NCI-H82 treated with DMSO at 0.1 percent for 48 hours (cell line): ENCODE measurements at regions not wholly inside any gene's neighbourhood (a gene's known extent, or its start where the extent isn't known, plus 50 kb on each side); places are given as distances from the start of the nearest gene placed in this dataset.

Experiments
- DNase-seq: peaks from one replicate; lab custom pipeline; 2025; ENCODE audit not compliant: unreplicated experiment; lab: John Stamatoyannopoulos, UW

DNA sequence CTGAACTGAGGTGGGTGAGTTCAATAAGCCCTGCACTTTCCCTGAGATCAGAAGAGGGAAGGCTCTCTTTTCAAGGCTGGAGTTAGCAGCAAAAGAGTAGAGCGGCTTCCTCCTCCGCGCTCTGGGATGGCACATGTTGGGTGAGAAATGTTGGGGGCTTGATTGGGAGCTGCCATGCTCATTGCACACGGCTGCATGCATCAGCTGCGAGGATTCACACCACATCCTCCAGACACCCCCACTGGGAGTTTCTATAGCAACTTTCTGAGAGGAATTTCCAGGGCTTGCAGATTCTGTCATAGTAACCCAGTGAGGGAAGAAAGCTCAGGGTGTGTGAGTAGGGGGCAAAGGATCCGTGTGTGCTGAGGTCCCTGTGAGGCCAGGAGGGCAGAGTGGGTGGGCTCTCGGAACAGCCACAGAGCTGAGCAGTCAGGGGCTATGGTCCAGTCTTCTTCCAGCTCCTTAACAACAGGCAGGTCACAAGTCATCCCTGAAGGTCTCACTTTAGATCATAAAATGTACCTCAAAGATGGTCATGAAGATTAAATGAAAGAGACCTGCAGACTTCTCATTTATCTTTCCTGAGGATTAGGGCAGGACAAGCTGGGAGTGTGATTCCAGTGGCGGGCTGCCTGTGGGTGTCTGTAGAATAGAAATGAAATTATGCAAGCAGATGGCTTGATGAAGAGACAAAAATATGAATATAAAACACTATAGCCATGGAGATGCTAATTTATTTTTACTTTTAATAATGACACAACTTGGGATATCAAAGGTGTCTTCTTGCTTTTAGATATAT lies 75.7 kb upstream of the CHRNA7 start:
- no peak for DNase-seq

DNA sequence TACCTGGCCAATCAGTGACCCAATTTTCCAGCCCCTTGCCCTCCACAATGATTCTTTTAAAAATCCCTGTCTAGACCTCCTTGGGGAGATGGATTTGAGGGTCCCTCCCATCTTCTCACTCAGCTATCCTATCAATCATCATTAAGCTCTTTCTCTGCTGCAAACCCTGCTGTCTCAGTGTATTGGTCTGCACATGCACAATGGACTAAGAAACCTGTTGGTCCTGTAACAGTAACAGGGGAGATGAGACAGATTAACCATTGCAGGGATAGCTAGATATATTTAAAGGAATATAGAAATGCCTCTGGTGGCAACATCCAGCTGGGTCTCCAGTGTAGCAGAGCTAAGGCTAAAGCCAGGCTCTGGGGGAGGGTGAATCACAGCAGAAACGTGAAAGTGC lies 74.6 kb upstream of the CHRNA7 start:
- DNase-seq = no peak

DNA sequence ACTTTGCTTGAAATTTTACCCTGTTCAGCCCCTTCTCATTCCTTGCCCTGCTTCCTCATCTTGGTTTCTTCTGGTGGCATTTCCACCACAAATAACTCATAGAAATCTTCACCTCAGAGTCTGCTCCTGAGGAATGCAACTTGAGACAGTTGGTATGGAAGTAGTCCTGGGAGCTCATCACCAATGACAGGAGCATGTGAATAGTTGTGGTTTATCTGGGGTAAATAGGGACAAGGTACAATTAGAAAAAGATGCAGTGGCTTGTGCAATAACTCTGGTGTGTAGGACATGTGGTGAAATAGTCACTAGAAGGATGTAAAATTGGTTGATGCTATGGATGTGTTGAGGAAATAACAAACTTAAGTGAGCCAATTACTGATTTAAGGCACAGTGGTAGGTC lies 72.7 kb upstream of the CHRNA7 start:
- no peak for DNase-seq

DNA sequence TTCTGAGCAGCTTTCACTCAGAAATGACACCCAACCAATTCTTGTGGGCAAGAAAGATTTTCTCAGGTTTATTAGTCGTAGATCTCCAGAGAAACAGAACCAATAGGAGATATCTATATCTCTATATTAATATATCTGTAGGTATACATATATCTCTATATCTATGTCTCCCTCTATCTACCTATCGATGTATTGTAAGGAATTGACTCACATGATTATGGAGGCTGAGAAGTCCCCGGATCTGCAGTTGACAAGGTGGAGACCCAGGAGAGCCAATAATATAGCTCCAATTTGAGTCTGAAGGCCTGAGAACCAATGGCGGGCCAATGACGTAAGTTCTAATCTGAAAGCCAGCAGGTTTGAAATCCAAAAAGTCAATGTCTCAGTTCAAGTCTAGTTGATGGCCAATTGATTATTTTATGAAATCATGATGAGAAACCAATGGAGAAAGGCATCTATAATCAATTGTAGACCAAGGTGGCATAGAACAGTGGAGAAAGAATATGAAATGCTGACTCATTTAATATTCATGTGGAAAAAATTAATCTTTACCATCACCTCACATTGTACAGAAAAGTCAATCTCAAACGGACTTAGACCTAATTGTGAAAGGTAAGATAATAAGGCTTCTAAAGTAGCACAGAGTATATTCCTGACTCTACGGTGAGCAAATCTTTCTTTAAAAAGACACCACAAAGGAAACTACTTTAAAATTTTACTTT lies 65.6 kb upstream of the CHRNA7 start:
- DNase-seq = no peak

DNA sequence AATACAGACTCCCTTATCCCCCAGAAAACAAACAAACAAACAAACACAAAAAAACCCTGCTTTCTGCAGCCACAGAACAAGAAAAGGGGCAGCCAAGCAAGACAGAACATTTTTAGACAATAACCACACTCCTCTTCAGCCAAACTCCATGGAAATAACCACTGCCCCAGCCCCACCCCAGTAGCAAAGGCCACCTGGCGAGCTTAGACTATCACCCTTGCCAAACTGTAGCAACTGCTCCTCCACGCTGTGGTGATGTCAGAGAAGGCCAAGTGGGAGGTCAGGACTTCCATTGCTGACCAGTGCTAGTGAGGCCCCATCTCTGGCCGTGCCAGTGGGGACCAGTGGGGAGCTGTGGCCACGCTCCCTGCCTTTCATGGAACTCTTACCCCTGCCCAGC lies 60.3 kb upstream of the CHRNA7 start:
- no peak for DNase-seq

DNA sequence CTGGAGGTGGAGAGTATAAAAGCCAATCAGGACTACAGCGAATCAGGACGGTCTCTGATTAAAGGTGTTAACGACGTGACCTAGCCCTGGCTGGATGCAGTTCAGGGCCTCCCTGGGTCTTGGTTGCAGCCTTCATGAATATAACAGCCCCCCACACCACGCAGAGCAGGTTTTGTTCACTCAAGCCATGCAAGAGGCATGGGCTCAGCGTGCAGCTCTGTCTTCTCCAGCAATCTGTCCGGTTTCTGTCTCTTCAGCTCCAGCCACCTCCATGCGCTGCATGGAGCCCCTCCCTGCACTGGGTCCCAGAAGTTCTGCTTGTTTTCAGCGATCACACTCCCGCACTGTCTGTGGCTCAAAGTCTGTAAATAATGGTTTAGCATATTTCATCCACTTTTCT lies 57.1 kb upstream of the CHRNA7 start:
- DNase-seq = no peak

DNA sequence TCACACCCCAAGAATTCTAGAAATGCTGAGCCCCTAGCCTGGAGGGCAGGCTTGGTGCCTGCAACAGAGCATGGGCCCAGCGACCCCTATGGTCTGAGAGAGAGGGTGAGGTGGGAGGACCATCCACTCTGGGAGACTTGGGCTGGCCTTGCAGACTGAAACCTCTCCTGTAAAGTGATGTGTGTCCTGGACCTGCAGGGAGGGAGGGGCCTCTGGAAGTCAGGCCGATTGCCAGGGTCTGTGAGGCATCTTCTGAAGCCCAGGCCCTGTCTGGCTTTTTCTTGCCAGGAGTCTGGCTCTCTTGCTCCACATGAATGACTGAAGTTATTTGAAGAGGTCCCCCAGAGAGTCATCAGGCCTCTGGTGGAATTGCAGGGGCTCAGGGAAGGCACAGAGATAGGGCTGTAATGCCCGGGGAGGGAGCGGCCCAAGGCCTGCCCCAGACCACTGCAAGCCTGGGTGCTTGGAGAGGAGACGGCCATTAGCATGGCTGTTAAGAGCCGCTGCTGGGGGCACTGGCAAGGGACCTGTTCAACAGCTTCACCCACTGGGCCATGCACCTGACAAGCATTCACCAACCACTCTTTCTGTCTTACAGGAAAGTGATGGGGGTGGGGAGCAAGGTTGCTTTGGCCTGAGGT lies 56.0 kb upstream of the CHRNA7 start:
- no peak for DNase-seq

DNA sequence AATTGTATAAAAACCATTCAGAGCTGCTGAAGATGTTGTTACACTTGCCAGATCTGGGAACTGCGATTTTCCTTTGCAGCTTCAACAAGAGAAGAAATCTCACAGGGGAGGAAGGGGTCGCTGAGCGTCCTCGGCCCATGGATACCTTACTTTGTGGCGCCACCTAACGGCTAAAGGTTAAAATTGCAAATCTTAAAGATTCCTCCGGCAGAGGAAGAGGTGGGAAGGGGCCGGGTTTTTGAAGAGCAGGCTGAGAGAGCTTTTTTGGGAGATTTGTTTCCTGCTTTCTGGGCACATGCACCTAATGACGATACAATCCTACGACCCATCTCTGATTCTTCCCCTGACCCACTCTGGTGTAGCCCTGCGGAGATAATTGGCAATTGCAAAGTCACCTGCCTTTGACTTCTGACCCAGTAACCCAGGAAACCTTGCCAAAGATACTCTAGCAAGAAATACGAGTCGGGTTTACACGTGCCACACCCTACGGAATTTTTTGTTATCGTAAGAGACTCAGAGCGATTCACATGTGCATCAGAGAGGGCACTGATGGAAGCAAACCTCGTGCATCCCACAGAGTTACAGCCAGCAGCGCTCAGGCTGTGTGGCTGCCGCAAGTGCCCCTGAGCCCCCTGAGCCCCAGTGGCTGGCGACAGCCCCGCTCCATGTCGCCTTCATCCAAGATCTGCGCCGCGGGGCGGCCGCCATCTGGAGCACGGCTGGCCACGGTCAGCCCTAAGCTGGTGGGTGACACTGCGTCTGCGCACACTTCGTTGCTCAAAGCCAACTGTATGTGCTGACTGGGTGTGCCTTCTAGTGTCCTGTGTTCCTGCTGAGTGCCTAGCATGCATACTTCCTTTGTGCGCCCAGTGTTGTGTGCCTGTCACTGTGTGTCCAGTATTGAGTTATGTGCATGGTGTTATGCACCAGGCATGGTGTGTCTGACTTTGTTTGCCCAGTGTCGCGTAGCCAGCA lies 55.2 kb upstream of the CHRNA7 start:
- DNase-seq = peak; percentile 71

DNA sequence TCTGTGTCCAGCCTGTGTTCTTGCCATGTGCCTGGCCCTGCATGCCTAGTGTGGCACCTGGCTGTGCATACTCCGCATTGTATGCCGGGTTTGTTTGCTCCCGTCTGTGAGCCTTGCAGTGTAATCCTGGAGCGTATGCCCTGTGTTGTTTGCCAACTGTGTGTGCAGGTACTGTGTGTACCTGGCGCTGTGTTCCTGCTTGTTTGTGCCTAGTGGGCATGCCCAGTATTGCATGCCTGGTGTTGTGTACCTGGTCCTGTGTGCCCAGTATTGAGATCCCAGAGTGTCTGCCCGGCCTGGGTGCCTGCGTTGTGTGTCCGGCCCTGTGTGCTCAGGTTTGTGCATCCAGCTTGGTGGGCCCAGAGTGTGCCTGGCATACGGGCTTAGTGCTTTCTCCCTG lies 54.5 kb upstream of the CHRNA7 start:
- DNase-seq = no peak

DNA sequence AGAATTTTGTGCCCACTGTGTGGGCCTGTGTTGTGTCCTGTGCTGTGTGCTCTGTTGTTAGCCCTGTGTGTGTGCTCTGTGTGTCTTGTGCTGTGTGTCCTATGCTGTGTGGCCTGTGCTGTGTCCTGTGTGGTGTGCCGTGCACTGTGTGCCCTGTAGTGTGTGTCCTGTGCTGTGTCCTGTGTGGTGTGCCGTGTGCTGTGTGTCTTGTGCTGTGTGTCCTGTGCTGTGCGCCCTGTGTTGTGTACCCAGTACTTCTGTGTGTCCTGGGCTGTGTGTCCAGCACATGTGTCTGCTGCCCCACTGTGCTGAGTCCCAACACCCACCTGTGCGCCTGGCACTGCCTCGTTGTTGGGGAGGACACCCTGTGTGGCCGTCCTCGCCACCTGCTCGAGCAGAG lies 53.2 kb upstream of the CHRNA7 start:
- no peak for DNase-seq

DNA sequence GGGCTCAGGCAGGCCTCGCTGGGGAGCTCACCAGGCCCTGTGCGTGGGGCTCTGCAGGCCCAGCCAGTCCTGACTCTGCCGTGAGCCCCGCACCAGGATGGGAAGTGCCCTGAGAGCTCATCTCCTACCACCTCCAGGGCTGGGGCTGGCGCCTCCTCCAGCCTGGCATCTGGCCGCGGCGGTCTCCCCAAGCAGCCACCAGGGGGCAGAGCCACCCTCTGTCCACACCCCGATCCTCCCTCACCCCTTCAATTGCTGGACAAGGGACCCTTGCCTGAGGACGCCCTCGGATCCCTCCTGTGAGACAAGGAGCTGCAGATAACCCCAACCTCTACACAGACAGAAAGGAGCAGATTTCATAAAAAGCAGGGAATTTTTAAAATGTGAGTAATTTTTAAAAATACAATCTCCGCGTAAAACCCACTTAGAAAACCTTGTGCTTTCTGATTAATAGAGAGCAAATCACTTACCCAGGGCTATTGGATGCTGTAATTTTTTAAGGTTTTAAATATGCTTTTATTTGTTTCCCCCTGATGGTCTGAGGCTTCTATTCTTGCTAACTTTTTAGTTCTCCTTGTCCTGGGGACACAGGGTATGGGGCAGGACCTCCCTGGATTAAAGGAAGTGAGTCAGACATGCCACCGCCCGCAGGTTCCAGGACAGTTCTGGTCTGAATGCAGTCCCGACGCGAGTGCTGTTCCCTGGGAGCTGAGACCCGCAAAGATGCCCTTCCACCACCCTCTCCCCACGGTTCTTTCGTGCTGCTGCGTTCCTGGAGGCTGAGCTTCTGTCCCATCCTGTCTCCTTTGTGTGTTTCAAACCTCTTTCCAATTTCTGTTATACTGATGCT lies 52.3 kb upstream of the CHRNA7 start:
- DNase-seq = peak; percentile 58
